GM18858 (cell line): ENCODE measurements at regions not wholly inside any gene's neighbourhood (a gene's known extent, or its start where the extent isn't known, plus 50 kb on each side); places are given as distances from the start of the nearest gene placed in this dataset.

Source experiments
- ATAC-seq: cut with Tn5 transposase; IDR thresholded peaks from one replicate; pipeline ENCODE4 v1.9.1; 2021; ENCODE audit not compliant: unreplicated experiment

GRCh38 chr3:117297065-117297464 is 587.5 kb downstream of the TUSC7 start:
- no peak for ATAC-seq

GRCh38 chr3:117297541-117297940 is 588.0 kb downstream of the TUSC7 start:
- ATAC-seq: no peak

- ATAC-seq: no peak
Observed at GRCh38 chr3:117298273-117298672, 588.7 kb downstream of the TUSC7 start.

GRCh38 chr3:117302428-117302827 is 592.8 kb downstream of the TUSC7 start:
- ATAC-seq: no peak

- no peak for ATAC-seq
Observed at GRCh38 chr3:117303443-117303842, 593.9 kb downstream of the TUSC7 start.

GRCh38 chr3:117304681-117305080 is 595.1 kb downstream of the TUSC7 start:
- ATAC-seq: peak; percentile 40

- ATAC-seq: no peak
Observed at GRCh38 chr3:117305681-117306080, 596.1 kb downstream of the TUSC7 start.

- ATAC-seq: no peak
Observed at GRCh38 chr3:117306299-117306698, 596.7 kb downstream of the TUSC7 start.

- ATAC-seq: no peak
Observed at GRCh38 chr3:117308353-117308752, 598.8 kb downstream of the TUSC7 start.

- ATAC-seq: no peak
Observed at GRCh38 chr3:117308756-117309155, 599.2 kb downstream of the TUSC7 start.

GRCh38 chr3:117310536-117310935 is 601.0 kb downstream of the TUSC7 start:
- no peak for ATAC-seq

GRCh38 chr3:117314441-117315150 is 605.0 kb downstream of the TUSC7 start:
- ATAC-seq: no peak

- no peak for ATAC-seq
Observed at GRCh38 chr3:117322866-117323265, 613.3 kb downstream of the TUSC7 start.

- no peak for ATAC-seq
Observed at GRCh38 chr3:117346901-117347300, 637.3 kb downstream of the TUSC7 start.

GRCh38 chr3:117348884-117349283 is 639.3 kb downstream of the TUSC7 start:
- no peak for ATAC-seq

- no peak for ATAC-seq
Observed at GRCh38 chr3:117349566-117349965, 640.0 kb downstream of the TUSC7 start.

- no peak for ATAC-seq
Observed at GRCh38 chr3:117350371-117350770, 640.8 kb downstream of the TUSC7 start.

GRCh38 chr3:117355566-117355965 is 646.0 kb downstream of the TUSC7 start:
- ATAC-seq: peak; percentile 69

GRCh38 chr3:117356091-117356705 is 646.6 kb downstream of the TUSC7 start:
- no peak for ATAC-seq

- ATAC-seq: no peak
Observed at GRCh38 chr3:117358717-117359314, 649.2 kb downstream of the TUSC7 start.

GRCh38 chr3:117366574-117366973 is 657.0 kb downstream of the TUSC7 start:
- no peak for ATAC-seq

- ATAC-seq: no peak
Observed at GRCh38 chr3:117367861-117368260, 658.3 kb downstream of the TUSC7 start.
